Renal cortical epithelial cell (primary cell): ENCODE measurements at regions not wholly inside any gene's neighbourhood (a gene's known extent, or its start where the extent isn't known, plus 50 kb on each side); places are given as distances from the start of the nearest gene placed in this dataset.

ENCODE experiments used
- DNase-seq: peaks from one replicate; pipeline ENCODE4 v3.0.0-alpha.2; 2011; ENCODE audit warnings: low read depth

- no peak for DNase-seq
These were observed 140.9 kb downstream of the CXCL12 start for GRCh38 chr10:44243851-44244510.

GRCh38 chr10:44242826-44243225 lies 142.1 kb downstream of the CXCL12 start:
- DNase-seq, result no peak

DNA sequence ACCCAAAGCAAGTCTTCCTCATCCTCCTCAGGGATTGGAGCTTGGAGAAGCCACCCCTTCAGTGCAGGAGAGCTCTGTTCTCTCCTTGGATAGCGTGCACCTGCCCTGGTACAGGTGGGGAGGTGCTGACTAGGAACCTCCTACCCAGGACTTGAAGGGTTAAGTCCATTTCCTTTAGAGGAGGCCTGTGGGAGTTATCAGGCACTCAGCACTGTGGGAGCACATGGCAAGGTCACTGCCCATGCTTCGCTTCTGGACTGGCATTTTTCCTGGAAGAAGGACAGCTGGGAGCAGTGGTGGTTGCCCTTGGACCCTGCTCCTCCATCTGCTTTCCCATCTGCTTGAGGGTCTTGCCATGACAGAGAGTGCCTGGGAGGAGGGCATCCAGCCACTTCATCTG lies 142.8 kb downstream of the CXCL12 start:
- no peak for DNase-seq

- no peak for DNase-seq
These were observed 144.2 kb downstream of the CXCL12 start for GRCh38 chr10:44240584-44241205.

DNA sequence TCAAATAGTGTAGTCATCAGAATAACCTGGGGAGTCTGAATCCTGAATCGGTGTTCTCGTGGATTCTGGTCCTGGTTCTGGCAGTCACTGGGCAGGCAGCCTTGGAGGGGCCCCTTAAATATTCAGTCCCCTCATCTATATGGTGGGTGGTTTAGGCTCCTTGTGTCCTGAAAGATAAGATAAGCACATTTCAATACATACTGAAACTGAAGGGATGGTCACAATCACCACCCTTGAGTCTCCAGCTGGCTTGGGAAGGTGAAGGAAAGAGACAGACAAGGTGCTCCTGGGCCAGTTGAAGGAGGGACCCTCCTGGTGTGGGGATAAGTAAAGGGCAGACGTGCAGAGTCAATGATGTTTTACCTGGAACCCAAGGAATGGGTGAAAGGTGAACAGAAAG lies 146.7 kb downstream of the CXCL12 start:
- DNase-seq, result no peak

- DNase-seq, result no peak
These were observed 147.4 kb downstream of the CXCL12 start for GRCh38 chr10:44237364-44238049.

DNA sequence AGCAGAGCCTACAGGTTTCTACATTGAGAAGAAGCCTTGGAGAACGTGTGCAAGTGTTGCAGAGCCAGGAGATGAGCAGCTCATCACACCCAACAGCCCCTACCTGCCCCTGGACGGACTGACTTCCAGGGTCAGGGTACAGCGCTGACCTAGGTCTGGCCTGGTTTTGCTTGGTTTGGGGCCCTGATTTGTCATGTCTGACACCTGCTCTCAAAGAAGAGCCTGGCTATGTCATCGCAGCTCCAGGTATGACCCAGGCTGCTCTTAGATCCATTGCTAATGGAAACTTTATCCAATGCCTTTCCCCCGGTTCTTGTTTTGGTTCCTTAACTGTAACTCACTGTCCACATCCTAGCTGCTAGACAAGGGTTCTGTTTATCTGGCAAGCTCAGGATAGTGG lies 149.5 kb downstream of the CXCL12 start:
- DNase-seq, result no peak

- DNase-seq, result no peak
These were observed 150.4 kb downstream of the CXCL12 start for GRCh38 chr10:44234483-44234875.

- DNase-seq, result no peak
These were observed 151.1 kb downstream of the CXCL12 start for GRCh38 chr10:44233561-44234482.

DNA sequence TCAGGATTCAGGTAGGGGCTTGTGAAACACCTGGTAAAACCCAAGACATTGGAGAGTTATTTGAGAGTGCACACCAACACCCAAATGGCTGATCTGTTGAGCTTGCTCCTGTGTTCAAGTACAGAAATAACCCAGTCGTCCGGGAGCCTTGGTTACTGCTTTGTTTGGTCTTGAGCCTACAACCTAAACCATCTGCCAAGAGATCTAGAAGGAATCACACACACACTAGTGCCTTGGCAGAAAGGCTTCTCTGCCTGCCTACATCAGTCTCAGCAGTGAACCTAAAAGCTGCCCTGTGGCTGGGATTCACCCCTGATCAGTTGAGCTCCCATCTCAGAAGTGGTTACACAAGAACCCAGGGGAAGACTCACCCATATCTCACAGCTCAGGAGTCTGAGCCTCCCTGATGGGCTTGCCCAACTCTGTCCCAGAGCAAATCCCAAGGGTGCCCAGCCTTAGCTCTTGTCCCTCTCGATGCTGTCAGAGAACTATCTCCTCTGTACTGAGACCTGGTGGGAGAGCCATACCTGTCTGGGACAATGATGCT lies 167.6 kb downstream of the CXCL12 start:
- no peak for DNase-seq

DNA sequence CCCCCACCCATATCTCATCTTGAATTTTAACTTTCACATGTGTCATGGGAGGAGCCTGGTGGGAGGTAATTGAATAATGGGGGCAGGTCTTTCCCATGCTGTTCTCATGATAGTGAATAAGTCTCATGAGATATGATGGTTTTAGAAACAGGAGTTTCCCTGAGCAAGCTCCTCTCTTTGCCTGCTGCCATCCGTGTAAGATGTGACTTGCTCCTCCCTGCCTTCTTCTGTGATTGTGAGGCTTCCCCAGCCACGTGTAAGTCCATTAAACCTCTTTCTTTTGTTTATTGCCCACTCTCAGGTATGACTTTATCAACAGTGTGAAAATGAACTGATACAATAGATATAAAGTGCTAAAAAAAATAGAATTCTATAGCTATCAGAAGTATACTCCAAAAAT lies 168.8 kb downstream of the CXCL12 start:
- DNase-seq, result no peak

DNA sequence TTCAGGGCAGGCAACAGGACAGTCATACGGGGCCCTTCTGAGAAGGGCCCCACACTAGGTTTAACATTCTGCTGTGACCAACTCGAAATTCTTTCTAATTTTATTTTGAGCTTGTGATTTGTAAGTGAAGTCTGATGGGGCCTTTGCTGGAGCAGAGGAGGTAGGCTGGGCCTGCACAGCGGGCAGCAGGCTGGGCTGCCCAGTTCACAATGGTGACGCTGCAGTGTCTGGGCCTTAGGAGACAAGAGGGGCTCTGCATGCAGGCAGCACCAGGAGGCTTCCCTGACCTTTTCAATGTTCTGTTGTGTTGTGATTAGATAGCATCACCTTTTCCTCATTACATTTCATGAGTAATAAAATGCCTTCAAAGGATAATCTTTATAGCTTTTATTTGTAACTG lies 175.1 kb downstream of the CXCL12 start:
- DNase-seq, result no peak

- no peak for DNase-seq
These were observed 177.7 kb downstream of the CXCL12 start for GRCh38 chr10:44207160-44207559.

DNA sequence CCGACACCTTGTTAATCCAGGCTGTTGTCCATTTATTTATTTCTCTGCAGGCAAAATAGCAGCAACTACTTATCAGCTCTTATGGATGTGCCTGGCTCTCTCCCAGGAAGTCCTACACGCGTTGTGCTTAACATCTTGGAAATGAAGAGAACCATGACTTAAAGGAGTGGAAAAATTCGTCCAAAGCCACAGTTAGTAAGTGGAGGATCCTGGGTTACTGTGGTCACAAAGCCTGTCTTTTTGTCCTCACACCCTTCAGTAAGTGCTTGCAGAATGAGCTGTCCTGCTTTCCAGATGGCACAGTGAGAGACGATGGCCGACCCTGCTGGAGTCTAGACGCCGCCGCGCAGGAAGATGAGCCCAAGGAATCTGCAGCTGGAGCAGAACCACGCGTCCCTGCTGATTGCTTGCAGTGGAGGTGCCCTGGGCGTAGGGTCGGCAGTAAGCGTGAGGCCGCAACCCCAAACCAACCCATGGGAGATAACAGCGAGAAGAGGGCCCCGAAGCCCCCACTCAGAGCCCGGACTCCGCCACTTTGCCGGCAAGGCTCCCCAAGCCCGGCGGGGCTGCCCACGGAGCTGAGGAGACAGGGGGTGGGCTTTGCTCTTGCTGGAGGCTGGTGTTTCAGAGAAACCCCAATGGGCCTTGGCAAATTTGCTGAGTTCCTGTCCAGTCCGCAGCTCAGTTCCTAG lies 178.6 kb downstream of the CXCL12 start:
- no peak for DNase-seq

DNA sequence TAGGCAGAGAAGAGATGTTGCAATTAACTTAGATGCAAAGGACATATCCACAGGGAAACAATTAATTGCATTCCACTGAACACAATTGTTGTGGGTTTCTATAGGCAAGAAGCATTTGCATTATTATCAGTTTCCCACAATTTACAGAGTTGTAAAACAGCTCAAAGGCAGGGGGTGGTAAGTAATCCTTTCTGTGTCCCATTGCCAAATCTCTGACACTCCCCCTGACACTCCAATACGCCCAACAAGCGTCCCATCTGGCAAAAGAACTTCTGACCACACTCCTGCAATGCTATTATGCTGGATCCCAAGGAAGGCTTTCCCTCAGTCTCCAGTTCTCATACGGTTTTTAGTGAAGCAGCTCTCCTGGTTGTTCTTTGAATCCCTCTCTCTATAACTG lies 179.8 kb downstream of the CXCL12 start:
- no peak for DNase-seq

- DNase-seq, result no peak
These were observed 181.4 kb downstream of the CXCL12 start for GRCh38 chr10:44203535-44203934.

DNA sequence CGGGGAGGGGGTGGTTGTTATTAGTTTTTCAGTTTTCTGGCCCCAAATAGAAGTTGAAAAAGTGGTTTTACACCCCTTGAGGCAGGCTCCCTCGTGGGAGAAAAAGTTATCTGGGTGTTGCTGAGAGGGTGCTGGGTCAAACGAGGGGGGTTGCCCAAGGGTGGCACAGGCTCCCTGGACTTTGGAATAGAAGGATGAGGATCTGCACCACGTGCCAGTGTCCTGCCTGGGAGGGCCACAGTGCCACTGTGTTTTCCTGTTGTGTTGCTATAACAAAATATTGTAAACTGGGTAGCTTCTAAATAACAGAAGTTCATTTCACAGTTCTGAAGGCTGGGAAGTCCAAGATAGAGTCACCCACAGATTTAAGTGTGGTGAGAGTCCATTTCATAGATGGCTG lies 181.9 kb downstream of the CXCL12 start:
- DNase-seq, result no peak

- DNase-seq, result no peak
These were observed 183.2 kb downstream of the CXCL12 start for GRCh38 chr10:44201656-44202055.

- no peak for DNase-seq
These were observed 183.9 kb downstream of the CXCL12 start for GRCh38 chr10:44201011-44201410.

DNA sequence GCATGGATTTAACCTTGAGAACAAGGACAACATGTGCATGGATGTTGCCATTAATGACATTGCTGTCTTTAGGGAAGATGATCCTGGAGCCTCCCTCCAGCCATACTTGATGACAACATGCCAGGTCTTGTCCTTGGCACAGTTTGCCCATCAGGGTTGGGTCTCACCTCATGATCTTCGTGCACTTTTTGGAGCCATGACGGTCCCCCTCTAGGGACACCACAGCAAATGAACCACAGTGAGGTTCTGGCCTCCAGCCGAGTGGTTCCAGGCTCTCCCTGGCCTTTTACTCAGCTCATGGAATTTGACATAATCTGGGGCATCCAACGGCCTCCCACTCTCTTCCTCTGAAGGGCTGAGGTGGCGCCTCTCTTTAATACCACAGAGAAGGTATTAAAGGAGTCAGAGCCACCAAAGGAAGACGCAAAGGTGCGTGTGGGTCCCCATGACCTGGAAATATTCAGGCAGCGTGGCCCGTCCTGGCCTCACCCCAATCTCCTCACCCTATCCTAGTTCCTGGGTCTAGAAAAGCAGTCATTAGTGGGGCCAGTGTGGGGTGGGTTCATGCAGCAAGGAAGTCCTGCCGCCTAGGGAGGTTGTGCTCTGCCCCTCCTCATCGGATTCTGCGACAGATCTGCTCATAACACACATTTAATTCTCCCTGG lies 184.8 kb downstream of the CXCL12 start:
- no peak for DNase-seq

DNA sequence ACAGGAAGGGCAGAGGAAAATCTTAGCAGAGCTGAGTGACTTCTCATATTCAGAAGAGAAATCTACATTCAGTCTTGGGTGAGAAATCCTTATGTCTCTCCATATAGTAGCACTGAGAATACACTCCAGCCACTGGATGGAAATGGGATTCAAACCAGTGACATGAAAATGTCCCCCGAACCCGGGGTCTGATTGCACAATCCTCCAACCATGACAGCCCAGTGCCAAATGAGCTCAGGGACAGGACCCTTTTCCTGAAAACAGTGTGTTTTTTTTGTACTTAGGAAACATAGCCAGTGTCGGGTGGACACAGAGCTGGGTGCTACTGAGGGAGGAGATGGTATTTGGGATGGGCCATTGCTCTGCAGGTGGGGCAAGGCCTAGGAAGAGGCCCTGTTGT lies 185.6 kb downstream of the CXCL12 start:
- DNase-seq, result no peak
